Activated CD4-positive, CD25-positive, alpha-beta regulatory T cell treated with anti-CD3 and anti-CD28 coated beads, Interleukin-2, amount 50 U/mL, for 16 hours (primary cell): ENCODE measurements at regions not wholly inside any gene's neighbourhood (a gene's known extent, or its start where the extent isn't known, plus 50 kb on each side); places are given as distances from the start of the nearest gene placed in this dataset.
"Not testable (repeated sequence)": the region's sequence is repeated elsewhere in the genome, so short reads cannot be mapped to it uniquely, and the experiment has no call there.

ENCODE experiments used
- DNase-seq: peaks from one replicate; pipeline ENCODE4 v3.0.0-alpha.2; 2020; ENCODE audit warnings: low read depth, low spot score

- DNase-seq: no peak
These were observed 1363.5 kb downstream of the AACS start for GRCh38 chr12:126428769-126429168.

GRCh38 chr12:126430921-126431320 is 1365.7 kb downstream of the AACS start:
- DNase-seq: no peak

GRCh38 chr12:126431767-126432166 is 1366.5 kb downstream of the AACS start:
- no peak for DNase-seq

- DNase-seq: no peak
These were observed 1367.5 kb downstream of the AACS start for GRCh38 chr12:126432780-126433179.

- DNase-seq: no peak
These were observed 1369.3 kb downstream of the AACS start for GRCh38 chr12:126434412-126434985.

- no peak for DNase-seq
These were observed 1370.8 kb downstream of the AACS start for GRCh38 chr12:126436041-126436440.

GRCh38 chr12:126437934-126438333 is 1372.7 kb downstream of the AACS start:
- DNase-seq: no peak

- DNase-seq: no peak
These were observed 1378.7 kb downstream of the AACS start for GRCh38 chr12:126443977-126444376.

- DNase-seq: no peak
These were observed 1382.1 kb downstream of the AACS start for GRCh38 chr12:126447346-126447745.

GRCh38 chr12:126451809-126452208 is 1386.6 kb downstream of the AACS start:
- no peak for DNase-seq

- DNase-seq: not testable (repeated sequence)
These were observed 1387.5 kb downstream of the AACS start for GRCh38 chr12:126452686-126453085.

GRCh38 chr12:126454581-126454980 is 1389.3 kb downstream of the AACS start:
- DNase-seq: no peak

- no peak for DNase-seq
These were observed 1392.5 kb downstream of the AACS start for GRCh38 chr12:126457776-126458175.

GRCh38 chr12:126464153-126464552 is 1398.9 kb downstream of the AACS start:
- no peak for DNase-seq

GRCh38 chr12:126469211-126469610 is 1404.0 kb downstream of the AACS start:
- no peak for DNase-seq

GRCh38 chr12:126474703-126475102 is 1409.5 kb downstream of the AACS start:
- DNase-seq: no peak

GRCh38 chr12:126480451-126480850 is 1415.2 kb downstream of the AACS start:
- DNase-seq: no peak

- DNase-seq: no peak
These were observed 1416.5 kb downstream of the AACS start for GRCh38 chr12:126481688-126482087.

- no peak for DNase-seq
These were observed 1417.1 kb downstream of the AACS start for GRCh38 chr12:126482238-126482889.

GRCh38 chr12:126483145-126484068 is 1418.2 kb downstream of the AACS start:
- DNase-seq: no peak

GRCh38 chr12:126487431-126487980 is 1422.3 kb downstream of the AACS start:
- no peak for DNase-seq

GRCh38 chr12:126488806-126489205 is 1423.6 kb downstream of the AACS start:
- no peak for DNase-seq
